Fibroblast of lung (primary cell): ENCODE measurements at regions not wholly inside any gene's neighbourhood (a gene's known extent, or its start where the extent isn't known, plus 50 kb on each side); places are given as distances from the start of the nearest gene placed in this dataset.

ENCODE experiments used
- DNase-seq, 2 donors: peaks; one replicate each; pipeline versions ENCODE4 v3.0.0 to v3.0.0-alpha.2; 2010; ENCODE audit warnings: low read depth in 2 of 2
- H2AFZ ChIP-seq: 2 replicates; pipeline ENCODE4 v1.5.1; 2012; ENCODE audit warnings: low read length, control low read depth, inconsistent platforms
- H3K27ac ChIP-seq: 2 replicates; pipeline ENCODE4 v1.5.1; 2011; ENCODE audit warnings: low read length, control low read depth; ENCODE audit not compliant: insufficient read depth
- H3K27me3 ChIP-seq: 2 replicates; pipeline ENCODE4 v1.5.1; 2011; ENCODE audit warnings: mild to moderate bottlenecking, low read length; ENCODE audit not compliant: control insufficient read depth, insufficient read depth
- H3K36me3 ChIP-seq: 2 replicates; pipeline ENCODE4 v1.5.1; 2011; ENCODE audit warnings: low read length; ENCODE audit not compliant: control insufficient read depth, insufficient read depth
- H3K4me1 ChIP-seq: 2 replicates; pipeline ENCODE4 v1.5.1; 2011; ENCODE audit warnings: low read length; ENCODE audit not compliant: control insufficient read depth, insufficient read depth; ENCODE audit errors: extremely low read depth
- H3K4me2 ChIP-seq: 2 replicates; pipeline ENCODE4 v1.5.1; 2011; ENCODE audit warnings: low read length, control low read depth; ENCODE audit not compliant: insufficient read depth; ENCODE audit errors: extremely low read depth
- H3K4me3 ChIP-seq, 4 experiments: fragments of 200-600 bp in 1 of 4; sonication (generic) in 1 of 4; replicated peaks in 1 of 4; 2 replicates each; pipeline ENCODE4 v1.5.1; 2011 to 2016; ENCODE audit warnings: low read length in 4 of 4, low read depth in 3 of 4, mild to moderate bottlenecking in 3 of 4, control low read depth in 2 of 4, inconsistent platforms in 1 of 4, mixed read lengths in 1 of 4; ENCODE audit not compliant: insufficient read depth in 1 of 4; ENCODE audit errors: control extremely low read depth in 1 of 4
- H3K79me2 ChIP-seq: 2 replicates; pipeline ENCODE4 v1.5.1; 2012; ENCODE audit warnings: mild to moderate bottlenecking, low read length, inconsistent platforms; ENCODE audit not compliant: control insufficient read depth, insufficient read depth
- H3K9ac ChIP-seq: 2 replicates; pipeline ENCODE4 v1.5.1; 2011; ENCODE audit warnings: mild to moderate bottlenecking, low read length, control low read depth; ENCODE audit not compliant: insufficient read depth
- H3K9me3 ChIP-seq: 2 replicates; pipeline ENCODE4 v1.5.1; 2012; ENCODE audit warnings: low read depth, low read length; ENCODE audit not compliant: control insufficient read depth, insufficient read depth
- H4K20me1 ChIP-seq: 2 replicates; pipeline ENCODE4 v1.5.1; 2011; ENCODE audit warnings: low read length; ENCODE audit not compliant: control insufficient read depth, insufficient read depth; ENCODE audit errors: extremely low read depth
- EZH2 ChIP-seq: IDR thresholded peaks from 2 replicates; pipeline ENCODE4 v1.5.1; 2012; ENCODE audit warnings: low read length, control low read depth, mild to moderate bottlenecking; ENCODE audit errors: missing control alignments
- TF ChIP-seq, protein P1 (sequence below), 2 donors: IDR thresholded peaks in 1 of 2; conservative IDR thresholded peaks in 1 of 2; 1 replicate in 1 of 2; 2 replicates in 1 of 2; pipeline ENCODE4 v1.5.1; 2011 to 2012; ENCODE audit warnings: low read length in 2 of 2, control low read depth in 1 of 2, inconsistent platforms in 1 of 2, low read depth in 1 of 2, mild to moderate bottlenecking in 1 of 2

DNA sequence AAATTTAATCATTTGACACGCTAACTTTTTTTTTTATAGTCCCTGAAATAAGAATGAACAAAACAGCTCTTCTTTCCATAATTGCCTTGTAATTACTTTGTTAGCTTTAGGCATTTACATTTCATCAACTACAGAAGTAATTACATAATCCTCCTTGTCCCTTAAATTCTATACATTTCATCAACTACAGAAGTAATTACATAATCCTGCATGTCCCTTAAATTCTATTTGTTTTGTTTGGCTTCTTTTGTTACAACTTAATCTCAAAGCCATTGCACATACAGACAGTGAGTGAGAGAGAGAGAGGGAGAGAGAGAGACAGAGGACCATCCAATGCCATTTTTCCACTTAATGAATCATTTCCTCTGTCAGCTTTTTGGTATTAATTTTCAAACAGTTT, 873.2 kb downstream of the METTL15 start:
- Histone ChIP-seq H4K20me1 (no peaks in the 10 kb centered on the region), H2AFZ (no peak overlapping the region), H3K9me3 (no peaks in the 10 kb centered on the region), H3K27me3 (no peaks in the 10 kb centered on the region), H3K9ac (no peak overlapping the region), H3K27ac (no peak overlapping the region), H3K4me3 (no peak overlapping the region), H3K4me2 (no peak overlapping the region), H3K36me3 (no peaks in the 10 kb centered on the region), H3K4me1 (no peaks in the 10 kb centered on the region), H3K79me2 (no peaks in the 10 kb centered on the region)
- peak; percentile 9 to 30 for DNase-seq
- no peak for TF ChIP-seq EZH2
- TF ChIP-seq, protein P1, sequence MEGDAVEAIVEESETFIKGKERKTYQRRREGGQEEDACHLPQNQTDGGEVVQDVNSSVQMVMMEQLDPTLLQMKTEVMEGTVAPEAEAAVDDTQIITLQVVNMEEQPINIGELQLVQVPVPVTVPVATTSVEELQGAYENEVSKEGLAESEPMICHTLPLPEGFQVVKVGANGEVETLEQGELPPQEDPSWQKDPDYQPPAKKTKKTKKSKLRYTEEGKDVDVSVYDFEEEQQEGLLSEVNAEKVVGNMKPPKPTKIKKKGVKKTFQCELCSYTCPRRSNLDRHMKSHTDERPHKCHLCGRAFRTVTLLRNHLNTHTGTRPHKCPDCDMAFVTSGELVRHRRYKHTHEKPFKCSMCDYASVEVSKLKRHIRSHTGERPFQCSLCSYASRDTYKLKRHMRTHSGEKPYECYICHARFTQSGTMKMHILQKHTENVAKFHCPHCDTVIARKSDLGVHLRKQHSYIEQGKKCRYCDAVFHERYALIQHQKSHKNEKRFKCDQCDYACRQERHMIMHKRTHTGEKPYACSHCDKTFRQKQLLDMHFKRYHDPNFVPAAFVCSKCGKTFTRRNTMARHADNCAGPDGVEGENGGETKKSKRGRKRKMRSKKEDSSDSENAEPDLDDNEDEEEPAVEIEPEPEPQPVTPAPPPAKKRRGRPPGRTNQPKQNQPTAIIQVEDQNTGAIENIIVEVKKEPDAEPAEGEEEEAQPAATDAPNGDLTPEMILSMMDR (conservative IDR thresholded peaks at IDR 0.05 in 1 of 2, IDR thresholded peaks at IDR 0.05 in 1 of 2; ENCODE audit: low read depth in 1 of 2, low read length in 2 of 2): no peak

DNA sequence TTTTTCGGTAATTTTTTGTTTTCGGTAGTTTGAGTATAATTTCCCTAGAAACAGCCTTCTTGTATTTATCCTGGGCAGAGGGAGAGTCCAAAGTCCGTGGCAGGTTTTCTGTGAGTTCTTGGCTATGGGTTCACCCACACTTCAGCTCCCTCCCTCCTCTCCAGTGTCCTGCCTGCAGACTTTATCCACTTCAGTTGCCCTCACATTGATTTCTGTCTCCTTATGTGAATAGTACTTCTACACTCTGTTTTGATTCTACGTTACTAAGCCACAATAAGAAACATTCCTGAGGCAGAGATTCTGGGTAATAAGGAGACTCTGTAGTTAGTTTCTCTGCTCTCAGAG, 868.6 kb downstream of the METTL15 start:
- no peak overlapping the region for H3K4me2 ChIP-seq
- TF ChIP-seq, protein P1 (conservative IDR thresholded peaks at IDR 0.05 in 1 of 2, IDR thresholded peaks at IDR 0.05 in 1 of 2; ENCODE audit: low read depth in 1 of 2, low read length in 2 of 2): no peak
- TF ChIP-seq EZH2: no peak
- H2AFZ ChIP-seq: no peak overlapping the region

DNA sequence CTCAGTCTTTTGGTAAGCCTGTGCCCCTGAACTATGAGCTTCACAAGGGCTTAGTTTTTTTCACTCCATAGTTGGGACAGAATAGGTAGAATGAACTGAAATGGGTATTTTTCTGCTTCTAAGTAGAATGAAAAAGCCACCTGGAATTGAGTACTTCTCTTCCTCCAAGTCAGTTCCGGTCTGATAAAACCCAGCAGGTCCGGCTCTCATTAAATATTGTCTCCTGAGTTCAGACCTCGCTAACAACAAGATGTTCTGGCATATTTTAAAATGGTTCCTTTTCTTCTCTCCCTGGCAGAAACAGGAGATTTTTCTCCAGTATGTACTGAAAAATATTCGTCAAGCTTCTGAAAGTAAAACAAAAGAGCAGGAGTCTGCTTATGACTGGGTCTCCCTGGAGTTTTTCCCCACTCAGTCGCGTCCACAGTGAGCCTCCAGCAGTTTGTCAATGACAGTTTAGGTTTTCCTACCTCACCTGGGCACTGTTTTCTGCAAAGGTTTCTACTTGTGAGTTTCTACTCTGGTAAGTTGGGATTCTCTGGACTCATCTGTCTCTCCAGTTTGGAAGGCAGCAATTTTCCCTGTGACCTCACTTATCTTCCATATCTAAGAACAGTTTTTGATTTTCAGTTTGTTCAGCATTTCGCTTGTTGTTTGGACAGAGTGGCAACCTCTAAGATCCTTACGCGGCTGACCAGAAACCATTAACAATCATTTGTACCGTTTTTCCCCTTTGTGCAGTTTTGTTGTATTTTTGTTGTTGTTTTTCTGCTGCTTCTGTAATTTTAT, 868.0 kb downstream of the METTL15 start:
- Histone ChIP-seq H3K4me1 (no peaks in the 10 kb centered on the region), H3K27me3 (no peaks in the 10 kb centered on the region), H3K27ac (no peak overlapping the region), H3K36me3 (no peaks in the 10 kb centered on the region), H3K9ac (no peak overlapping the region), H3K9me3 (no peaks in the 10 kb centered on the region), H4K20me1 (no peaks in the 10 kb centered on the region), H3K4me2 (no peak overlapping the region), H2AFZ (no peak overlapping the region), H3K79me2 (no peaks in the 10 kb centered on the region), H3K4me3 (no peak overlapping the region)
- TF ChIP-seq EZH2: no peak
- TF ChIP-seq, protein P1 (conservative IDR thresholded peaks at IDR 0.05 in 1 of 2, IDR thresholded peaks at IDR 0.05 in 1 of 2; ENCODE audit: low read depth in 1 of 2, low read length in 2 of 2): no peak
- no peak for DNase-seq

More for the DNA sequence above, 868.6 kb downstream of the METTL15 start:
- no peak overlapping the region for H3K4me3 ChIP-seq
- no peaks in the 10 kb centered on the region for H3K9me3 ChIP-seq
- peak in 1 of 2 donors; percentile 19 for DNase-seq
- no peaks in the 10 kb centered on the region for H3K79me2 ChIP-seq
- H3K27me3 ChIP-seq: no peaks in the 10 kb centered on the region
- H3K4me1 ChIP-seq: no peaks in the 10 kb centered on the region
- no peaks in the 10 kb centered on the region for H3K36me3 ChIP-seq
- no peak overlapping the region for H3K9ac ChIP-seq
- no peak overlapping the region for H3K27ac ChIP-seq
- no peaks in the 10 kb centered on the region for H4K20me1 ChIP-seq
